ENCODE measurements at regions not wholly inside any gene's neighbourhood (a gene's known extent, or its start where the extent isn't known, plus 50 kb on each side); places are given as distances from the start of the nearest gene placed in this dataset.

GRCh38 chr2:128771401-128771800 is 452.7 kb upstream of the HS6ST1 start:
- Histone ChIP-seq H3K9ac (ENCODE audit: low read length in 5 of 5) (no peak overlapping the region), H3K4me3 (ENCODE audit: low read depth in 1 of 5, low read length in 5 of 5) (no peak overlapping the region), H3K27ac (ENCODE audit: low read depth, low read length) (no peak overlapping the region), H3K4me1 (ENCODE audit: control insufficient read depth in 5 of 5, insufficient read depth in 5 of 5, low read length in 5 of 5) (peaks cover 0 to 5% (median 0%) of the 10 kb centered on the region in 5 donors), H3K36me3 (ENCODE audit: control insufficient read depth in 5 of 5, insufficient read depth in 5 of 5, low read length in 5 of 5) (no peaks in the 10 kb centered on the region), H3K27me3 (ENCODE audit: control insufficient read depth in 5 of 5, insufficient read depth in 4 of 5, low read length in 5 of 5) (peaks cover 0 to 4% (median 0%) of the 10 kb centered on the region in 5 donors), H3K9me3 (ENCODE audit: control insufficient read depth in 5 of 5, low read length in 5 of 5) (no peaks in the 10 kb centered on the region)

- no peak overlapping the region for H3K4me3 ChIP-seq (ENCODE audit: low read depth in 1 of 5, low read length in 5 of 5)
- no peak overlapping the region for H3K27ac ChIP-seq (ENCODE audit: low read depth, low read length)
- no peaks in the 10 kb centered on the region for H3K36me3 ChIP-seq (ENCODE audit: control insufficient read depth in 5 of 5, insufficient read depth in 5 of 5, low read length in 5 of 5)
- H3K27me3 ChIP-seq (ENCODE audit: control insufficient read depth in 5 of 5, insufficient read depth in 4 of 5, low read length in 5 of 5): peaks cover 0 to 4% (median 2%) of the 10 kb centered on the region in 5 donors
- no peak overlapping the region for H3K9ac ChIP-seq (ENCODE audit: low read length in 5 of 5)
- peaks cover 0 to 5% (median 0%) of the 10 kb centered on the region in 5 donors for H3K4me1 ChIP-seq (ENCODE audit: control insufficient read depth in 5 of 5, insufficient read depth in 5 of 5, low read length in 5 of 5)
- no peaks in the 10 kb centered on the region for H3K9me3 ChIP-seq (ENCODE audit: control insufficient read depth in 5 of 5, low read length in 5 of 5)
These were observed 454.0 kb upstream of the HS6ST1 start for GRCh38 chr2:128772671-128773070.

DNA sequence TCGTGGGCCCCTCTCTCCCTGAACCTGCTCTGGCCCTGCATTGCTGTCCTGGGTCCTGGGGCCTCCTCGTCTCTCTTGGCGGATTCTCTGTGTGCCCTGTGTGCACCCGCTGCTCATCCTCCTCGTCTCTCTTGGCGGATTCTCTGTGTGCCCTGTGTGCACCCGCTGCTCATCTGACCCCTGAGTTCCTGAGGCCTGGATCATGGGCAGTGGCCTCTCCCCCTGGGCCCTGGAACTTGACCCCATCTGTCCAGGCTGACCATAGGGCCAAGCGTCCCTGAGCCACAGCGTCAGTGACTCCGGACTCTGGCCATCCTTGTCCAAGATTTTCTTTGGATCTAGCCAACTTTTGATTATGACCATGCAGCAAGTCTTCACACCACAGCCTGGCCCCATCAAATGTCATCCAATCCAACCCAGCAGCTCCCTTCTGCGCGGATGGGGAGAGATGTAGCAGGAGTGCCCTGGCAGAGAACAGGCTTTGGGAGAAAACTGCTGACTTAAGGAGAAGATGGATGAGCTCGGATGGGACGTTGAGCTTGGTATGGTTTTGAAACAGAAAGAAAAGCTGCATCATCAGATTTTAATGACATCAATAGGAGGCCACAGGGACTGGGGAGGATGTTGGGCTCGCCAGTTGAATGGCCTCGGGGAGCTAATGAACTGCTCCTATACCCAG is 455.1 kb upstream of the HS6ST1 start:
- H3K36me3 ChIP-seq (ENCODE audit: control insufficient read depth in 5 of 5, insufficient read depth in 5 of 5, low read length in 5 of 5): no peaks in the 10 kb centered on the region

DNA sequence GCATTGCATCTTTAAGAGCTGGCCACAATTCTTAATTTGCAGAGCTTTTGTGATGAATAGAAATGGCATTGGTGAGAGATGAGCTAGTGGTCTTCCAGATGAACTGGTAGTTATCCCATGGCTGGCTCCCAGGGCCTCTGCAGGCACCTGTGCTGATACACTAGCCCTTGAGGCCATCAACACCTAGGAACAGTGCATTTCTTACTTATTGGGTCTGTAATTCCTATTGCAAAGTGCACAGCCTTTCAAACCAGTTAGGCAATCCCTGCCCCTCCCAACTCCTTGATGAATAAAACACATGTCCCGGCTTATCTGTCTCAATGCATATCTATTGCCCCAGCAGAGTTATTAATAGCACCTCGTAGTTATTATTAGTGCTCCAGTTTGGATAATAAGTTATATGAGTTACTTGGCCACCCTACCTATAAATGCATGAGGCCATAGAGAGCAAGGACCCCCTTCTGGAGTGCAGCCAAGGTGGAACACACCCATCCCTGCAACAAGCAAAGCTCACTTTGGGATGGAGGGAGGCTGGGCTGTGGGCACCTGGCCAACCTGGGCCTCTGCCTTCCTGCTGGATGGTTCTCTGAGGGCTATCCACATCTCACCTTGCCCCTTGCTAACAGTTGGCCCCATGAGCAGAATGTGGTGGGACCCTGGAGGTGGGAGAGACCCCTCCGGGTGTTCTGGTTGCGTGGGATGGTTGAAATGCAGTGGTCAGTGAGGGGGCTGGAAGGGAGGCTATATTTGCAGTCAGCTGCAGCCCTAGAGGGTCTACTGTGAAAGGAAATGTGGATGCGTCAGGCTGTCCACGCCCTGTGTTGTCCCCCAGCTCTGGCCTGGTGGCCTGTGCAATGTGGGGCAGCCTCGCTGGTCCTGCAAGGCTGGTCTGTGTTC is 455.9 kb upstream of the HS6ST1 start:
- Histone ChIP-seq H3K4me1 (ENCODE audit: control insufficient read depth in 5 of 5, insufficient read depth in 5 of 5, low read length in 5 of 5) (peaks cover 0 to 5% (median 0%) of the 10 kb centered on the region in 5 donors), H3K4me3 (ENCODE audit: low read depth in 1 of 5, low read length in 5 of 5) (no peak overlapping the region), H3K9ac (ENCODE audit: low read length in 5 of 5) (no peak overlapping the region), H3K36me3 (ENCODE audit: control insufficient read depth in 5 of 5, insufficient read depth in 5 of 5, low read length in 5 of 5) (no peaks in the 10 kb centered on the region), H3K9me3 (ENCODE audit: control insufficient read depth in 5 of 5, low read length in 5 of 5) (peaks cover 0 to 4% (median 0%) of the 10 kb centered on the region in 5 donors), H3K27ac (ENCODE audit: low read depth, low read length) (no peak overlapping the region), H3K27me3 (ENCODE audit: control insufficient read depth in 5 of 5, insufficient read depth in 4 of 5, low read length in 5 of 5) (peaks cover 0 to 4% (median 2%) of the 10 kb centered on the region in 5 donors)

More for the DNA sequence above, 455.1 kb upstream of the HS6ST1 start:
- peaks cover 0 to 5% (median 0%) of the 10 kb centered on the region in 5 donors for H3K4me1 ChIP-seq (ENCODE audit: control insufficient read depth in 5 of 5, insufficient read depth in 5 of 5, low read length in 5 of 5)
- H3K9me3 ChIP-seq (ENCODE audit: control insufficient read depth in 5 of 5, low read length in 5 of 5): peaks cover 0 to under 1% (median 0%) of the 10 kb centered on the region in 5 donors
- H3K4me3 ChIP-seq (ENCODE audit: low read depth in 1 of 5, low read length in 5 of 5): no peak overlapping the region
- H3K9ac ChIP-seq (ENCODE audit: low read length in 5 of 5): no peak overlapping the region
- peaks cover 0 to 4% (median 2%) of the 10 kb centered on the region in 5 donors for H3K27me3 ChIP-seq (ENCODE audit: control insufficient read depth in 5 of 5, insufficient read depth in 4 of 5, low read length in 5 of 5)
- H3K27ac ChIP-seq (ENCODE audit: low read depth, low read length): no peak overlapping the region

DNA sequence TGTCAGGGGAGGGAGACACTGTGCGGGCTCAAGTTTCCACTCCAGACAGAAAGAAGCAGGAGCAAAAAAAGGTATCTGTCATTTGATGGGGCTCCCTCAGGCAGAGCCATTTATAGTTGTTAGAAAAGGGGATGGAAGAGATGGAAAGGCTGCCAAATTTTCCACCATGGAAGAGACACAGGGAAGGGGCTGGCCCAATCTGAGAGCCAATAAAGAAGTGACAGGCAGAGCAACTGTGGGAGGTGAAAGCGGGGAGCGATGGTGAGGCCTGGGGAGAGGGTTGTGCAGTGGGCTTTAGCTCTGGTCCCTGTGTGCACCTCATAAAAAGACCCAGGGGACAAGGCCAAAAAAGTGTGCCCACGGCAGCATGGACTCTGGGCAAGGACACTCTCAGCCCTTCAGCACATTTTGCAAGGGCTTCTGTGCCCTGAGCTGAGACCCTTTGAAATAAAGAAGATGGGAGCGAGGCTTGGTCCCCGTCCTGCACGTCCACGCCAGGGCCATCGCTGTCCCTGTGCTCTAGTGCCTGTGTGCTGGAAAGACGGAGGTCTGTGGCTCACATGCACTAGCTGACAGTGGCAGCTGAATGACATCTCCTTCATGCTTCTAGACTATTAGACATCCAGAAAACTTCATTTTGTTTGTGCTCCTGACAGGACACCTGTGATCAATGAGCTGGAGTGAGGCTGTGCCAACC is 456.7 kb upstream of the HS6ST1 start:
- H3K4me3 ChIP-seq (ENCODE audit: low read depth in 1 of 5, low read length in 5 of 5): no peak overlapping the region
- H3K27me3 ChIP-seq (ENCODE audit: control insufficient read depth in 5 of 5, insufficient read depth in 4 of 5, low read length in 5 of 5): peaks cover 0 to 4% (median 2%) of the 10 kb centered on the region in 5 donors
- no peak overlapping the region for H3K9ac ChIP-seq (ENCODE audit: low read length in 5 of 5)
- H3K27ac ChIP-seq (ENCODE audit: low read depth, low read length): no peak overlapping the region
- peaks cover 0 to 5% (median 0%) of the 10 kb centered on the region in 5 donors for H3K4me1 ChIP-seq (ENCODE audit: control insufficient read depth in 5 of 5, insufficient read depth in 5 of 5, low read length in 5 of 5)
- H3K9me3 ChIP-seq (ENCODE audit: control insufficient read depth in 5 of 5, low read length in 5 of 5): peaks cover 0 to 4% (median 0%) of the 10 kb centered on the region in 5 donors
- no peaks in the 10 kb centered on the region for H3K36me3 ChIP-seq (ENCODE audit: control insufficient read depth in 5 of 5, insufficient read depth in 5 of 5, low read length in 5 of 5)

GRCh38 chr2:128775914-128776285 is 457.2 kb upstream of the HS6ST1 start:
- Histone ChIP-seq H3K27me3 (ENCODE audit: control insufficient read depth in 5 of 5, insufficient read depth in 4 of 5, low read length in 5 of 5) (peaks cover 0 to 4% (median 3%) of the 10 kb centered on the region in 5 donors), H3K9me3 (ENCODE audit: control insufficient read depth in 5 of 5, low read length in 5 of 5) (peaks cover 0 to 4% (median 0%) of the 10 kb centered on the region in 5 donors), H3K27ac (ENCODE audit: low read depth, low read length) (no peak overlapping the region), H3K4me3 (ENCODE audit: low read depth in 1 of 5, low read length in 5 of 5) (no peak overlapping the region), H3K4me1 (ENCODE audit: control insufficient read depth in 5 of 5, insufficient read depth in 5 of 5, low read length in 5 of 5) (peaks cover 0 to 5% (median 0%) of the 10 kb centered on the region in 5 donors), H3K9ac (ENCODE audit: low read length in 5 of 5) (no peak overlapping the region), H3K36me3 (ENCODE audit: control insufficient read depth in 5 of 5, insufficient read depth in 5 of 5, low read length in 5 of 5) (no peaks in the 10 kb centered on the region)

DNA sequence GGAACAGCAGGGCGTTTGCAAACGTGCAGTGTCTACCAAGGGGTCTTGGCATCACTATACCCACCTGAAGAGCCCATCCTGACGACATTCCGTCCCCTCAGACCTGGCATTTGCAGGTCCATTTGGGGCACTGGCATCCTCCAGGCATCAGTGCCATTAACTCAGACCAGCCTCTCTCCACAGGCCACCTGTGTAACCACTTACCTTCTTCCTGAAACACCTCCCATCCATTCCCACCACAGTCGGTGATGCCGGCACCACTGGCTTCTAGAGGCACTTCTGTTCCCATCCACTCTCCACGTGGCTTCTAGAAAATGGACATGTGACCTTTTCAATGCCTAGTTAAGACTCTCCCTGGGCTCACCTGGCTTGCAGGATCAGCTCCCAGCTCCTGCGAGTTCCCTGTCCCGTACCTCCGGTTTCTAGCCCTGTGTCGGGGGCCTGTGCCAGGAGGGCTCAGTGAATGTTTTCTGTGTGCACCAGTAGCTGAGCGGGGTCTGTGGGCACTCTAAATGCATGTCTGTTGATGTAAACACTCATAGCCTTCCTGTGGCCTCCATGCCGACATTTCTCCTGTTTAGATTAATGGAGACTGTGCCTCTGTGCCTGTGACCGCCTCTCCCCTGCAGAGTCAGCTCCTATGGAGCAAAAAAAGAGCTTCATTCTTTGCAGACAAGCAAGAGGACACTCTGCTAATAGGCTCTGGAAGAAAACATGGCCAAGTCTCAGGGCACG is 458.0 kb upstream of the HS6ST1 start:
- H3K9me3 ChIP-seq (ENCODE audit: control insufficient read depth in 5 of 5, low read length in 5 of 5): peaks cover 0 to 4% (median 0%) of the 10 kb centered on the region in 5 donors
- no peak overlapping the region for H3K9ac ChIP-seq (ENCODE audit: low read length in 5 of 5)
- H3K27ac ChIP-seq (ENCODE audit: low read depth, low read length): no peak overlapping the region
- H3K36me3 ChIP-seq (ENCODE audit: control insufficient read depth in 5 of 5, insufficient read depth in 5 of 5, low read length in 5 of 5): no peaks in the 10 kb centered on the region
- no peak overlapping the region for H3K4me3 ChIP-seq (ENCODE audit: low read depth in 1 of 5, low read length in 5 of 5)
- H3K27me3 ChIP-seq (ENCODE audit: control insufficient read depth in 5 of 5, insufficient read depth in 4 of 5, low read length in 5 of 5): peaks cover 0 to 6% (median 3%) of the 10 kb centered on the region in 5 donors
- H3K4me1 ChIP-seq (ENCODE audit: control insufficient read depth in 5 of 5, insufficient read depth in 5 of 5, low read length in 5 of 5): peaks cover 0 to 5% (median 0%) of the 10 kb centered on the region in 5 donors

GRCh38 chr2:128777196-128778035 is 458.7 kb upstream of the HS6ST1 start:
- H3K4me3 ChIP-seq (ENCODE audit: low read depth in 1 of 5, low read length in 5 of 5): no peak overlapping the region
- peaks cover 0 to 6% (median 3%) of the 10 kb centered on the region in 5 donors for H3K27me3 ChIP-seq (ENCODE audit: control insufficient read depth in 5 of 5, insufficient read depth in 4 of 5, low read length in 5 of 5)
- H3K27ac ChIP-seq (ENCODE audit: low read depth, low read length): no peak overlapping the region
- H3K4me1 ChIP-seq (ENCODE audit: control insufficient read depth in 5 of 5, insufficient read depth in 5 of 5, low read length in 5 of 5): peaks cover 0 to 5% (median 0%) of the 10 kb centered on the region in 5 donors
- H3K9ac ChIP-seq (ENCODE audit: low read length in 5 of 5): no peak overlapping the region
- peaks cover 0 to 4% (median 0%) of the 10 kb centered on the region in 5 donors for H3K9me3 ChIP-seq (ENCODE audit: control insufficient read depth in 5 of 5, low read length in 5 of 5)
- H3K36me3 ChIP-seq (ENCODE audit: control insufficient read depth in 5 of 5, insufficient read depth in 5 of 5, low read length in 5 of 5): no peaks in the 10 kb centered on the region
